OCI-LY3 (cell line): ENCODE measurements at regions not wholly inside any gene's neighbourhood (a gene's known extent, or its start where the extent isn't known, plus 50 kb on each side); places are given as distances from the start of the nearest gene placed in this dataset.

Experiments
- CTCF ChIP-seq: fragments of 200-600, 300-600 bp; sonication (generic); IDR thresholded peaks from 2 replicates; pipeline ENCODE4 v1.5.1; 2014; ENCODE audit warnings: antibody characterized with exemption, low read length, low read depth
- EZH2phosphoT487 ChIP-seq: fragments of 200-600 bp; shearing (Covaris generic); IDR thresholded peaks from 2 replicates; pipeline ENCODE4 v1.6.1; 2018; ENCODE audit warnings: antibody characterized with exemption, mixed run types, low read depth

GRCh38 chr16:19939553-19939952 is 54.9 kb upstream of the GPRC5B start:
- TF ChIP-seq CTCF, result no peak
- TF ChIP-seq EZH2phosphoT487, result no peak
